HepG2 (cell line): ENCODE measurements at regions not wholly inside any gene's neighbourhood (a gene's known extent, or its start where the extent isn't known, plus 50 kb on each side); places are given as distances from the start of the nearest gene placed in this dataset.

ENCODE experiments used
- ATAC-seq: fragments of 200-7000 bp; cut with Tn5 transposase; 3 replicates; pipeline ENCODE4 v1.9.1; 2020; ENCODE audit warnings: mild to moderate bottlenecking, moderate library complexity
- BruUV-seq: library from RNA; stranded (reverse); fragments of 400-500 nt; replicated peaks from 2 replicates; lab custom pipeline; 2021; lab: Mats Ljungman, UMichigan
- CTCF ChIA-PET: fragments of 300-600 bp; formaldehyde crosslinking; extraction: SDS; loops from one replicate; lab custom pipeline; 2021; ENCODE audit warnings: low total read pairs, inconsistent platforms, low intra/inter-chr PET ratio; lab: Yijun Ruan, JAX
- POLR2A ChIA-PET: fragments of 350-600 bp; sonication (Branson Sonifier 250); formaldehyde crosslinking; loops from one replicate; lab custom pipeline; 2020; ENCODE audit warnings: antibody characterized with exemption, inconsistent platforms; lab: Yijun Ruan, JAX
- DNase-seq: peaks from one replicate; pipeline ENCODE4 v3.0.0-alpha.2; 2015; ENCODE audit warnings: low spot score
- FAIRE-seq: peaks from 3 replicates; lab custom pipeline; 2011; peaks lifted over from hg19 to GRCh38; lab: Jason Lieb, UNC
- H2AFZ ChIP-seq: one replicate; pipeline ENCODE4 v1.6.1; 2011; ENCODE audit warnings: low read length, inconsistent platforms
- H3K27ac ChIP-seq: fragments of 300-600 bp; 3 replicates; pipeline ENCODE4 v1.8.0; 2011; ENCODE audit warnings: mixed run types, mild to moderate bottlenecking, mixed read lengths, low read length, inconsistent platforms; ENCODE audit not compliant: insufficient read depth; ENCODE audit errors: extremely low read length
- H3K27me3 ChIP-seq, 2 experiments: fragments of 200-600 bp in 1 of 2; 2 replicates in 1 of 2; 3 replicates in 1 of 2; pipeline versions ENCODE4 v1.6.0 to v1.8.0; 2011; ENCODE audit warnings: low read length in 2 of 2, mild to moderate bottlenecking in 2 of 2, moderate library complexity in 2 of 2, inconsistent platforms in 1 of 2; ENCODE audit not compliant: insufficient read depth in 2 of 2, control insufficient read depth in 1 of 2
- H3K36me3 ChIP-seq, 2 experiments: fragments of 200-600 bp in 1 of 2; replicated peaks in 1 of 2; 2 replicates in 1 of 2; 3 replicates in 1 of 2; pipeline versions ENCODE4 v1.5.1 to v1.8.0; 2011; ENCODE audit warnings: low read length in 2 of 2, inconsistent platforms in 1 of 2; ENCODE audit not compliant: insufficient read depth in 2 of 2, control insufficient read depth in 1 of 2
- H3K4me1 ChIP-seq: 2 replicates; pipeline ENCODE4 v1.5.1; 2012; ENCODE audit warnings: low read length, inconsistent platforms; ENCODE audit not compliant: insufficient read depth
- H3K4me2 ChIP-seq: 2 replicates; pipeline ENCODE4 v1.6.0; 2011; ENCODE audit warnings: low read depth, low read length, inconsistent platforms
- H3K4me3 ChIP-seq, 3 experiments: fragments of 200-600 bp in 1 of 3; sonication (generic), shearing (Covaris generic) in 1 of 3; replicated peaks in 1 of 3; 2 replicates each; pipeline ENCODE4 v1.5.1; 2011 to 2016; ENCODE audit warnings: low read length in 3 of 3, inconsistent platforms in 2 of 3, low read depth in 2 of 3, mild to moderate bottlenecking in 2 of 3, control low read depth in 1 of 3, mixed read lengths in 1 of 3; ENCODE audit not compliant: insufficient read depth in 1 of 3
- H3K79me2 ChIP-seq: one replicate; pipeline ENCODE4 v1.6.1; 2011; ENCODE audit warnings: low read length, inconsistent platforms; ENCODE audit not compliant: insufficient read depth
- H3K9ac ChIP-seq: 2 replicates; pipeline ENCODE4 v1.6.0; 2011; ENCODE audit warnings: mild to moderate bottlenecking, low read depth, low read length, inconsistent platforms; ENCODE audit not compliant: insufficient read depth
- H3K9me3 ChIP-seq: 2 replicates; pipeline ENCODE4 v1.5.1; 2012; ENCODE audit warnings: mild to moderate bottlenecking, low read length
- H4K20me1 ChIP-seq: 2 replicates; pipeline ENCODE4 v1.6.0; 2011; ENCODE audit warnings: inconsistent platforms, mild to moderate bottlenecking, low read length, moderate library complexity; ENCODE audit not compliant: insufficient read depth
- CREB1 ChIP-seq, 2 experiments: fragments of 450-650 bp in 1 of 2; IDR thresholded peaks; 2 replicates each; pipeline ENCODE4 v1.6.1; 2016 to 2017; ENCODE audit warnings: control low read depth in 1 of 2, mild to moderate bottlenecking in 1 of 2, missing compliant biosample characterization in 1 of 2, missing genetic modification characterization in 1 of 2
- MAFG ChIP-seq: sonication (generic); formaldehyde crosslinking; IDR thresholded peaks from 2 replicates; pipeline ENCODE4 v1.5.1; 2020; ENCODE audit warnings: mild to moderate bottlenecking, missing genetic modification reagents
- NCOA5 ChIP-seq: sonication (generic); formaldehyde crosslinking; IDR thresholded peaks from 2 replicates; pipeline ENCODE4 v1.4.0; 2020; ENCODE audit warnings: missing genetic modification reagents
- NFE2L2 ChIP-seq: fragments of 150-350 bp; IDR thresholded peaks from 2 replicates; pipeline ENCODE4 v1.6.1; 2014; ENCODE audit warnings: low read length
- PBX3 ChIP-seq: sonication (generic); formaldehyde crosslinking; IDR thresholded peaks from 2 replicates; pipeline ENCODE4 v1.8.1; 2023; ENCODE audit warnings: missing genetic modification reagents, inconsistent platforms, borderline replicate concordance
- ZMYM3 ChIP-seq: sonication (generic); formaldehyde crosslinking; IDR thresholded peaks from 2 replicates; pipeline ENCODE4 v1.5.1; 2020; ENCODE audit warnings: mild to moderate bottlenecking, missing genetic modification reagents
- ZMYM4 ChIP-seq: sonication (generic); formaldehyde crosslinking; IDR thresholded peaks from 2 replicates; pipeline ENCODE4 v1.8.1; 2023; ENCODE audit warnings: mild to moderate bottlenecking, missing genetic modification reagents
- WGBS: methylation state at CpG from one replicate; pipeline ENCODE4 v1.1.6; 2017; ENCODE audit warnings: low lambda C conversion rate; 5-methylcytosine and 5-hydroxymethylcytosine counted together
- in situ Hi-C: cut with HindIII; loops from 2 replicates; pipeline ENCODE4 v1.10.0; 2017; ENCODE audit warnings: low pct_unique_long_range_greater_than_20kb; ENCODE audit not compliant: extremely low pct_ligation_motif_present
- intact Hi-C: fragments of 100-400 bp; cut with micrococcal nuclease; formaldehyde crosslinking; loops from one replicate; pipeline ENCODE4 v1.10.0; 2022; ENCODE audit not compliant: unreplicated experiment
- TF ChIP-seq, protein P1 (sequence below): sonication (generic); formaldehyde crosslinking; IDR thresholded peaks from 2 replicates; pipeline ENCODE4 v1.4.0; 2020; ENCODE audit warnings: missing genetic modification reagents

DNA sequence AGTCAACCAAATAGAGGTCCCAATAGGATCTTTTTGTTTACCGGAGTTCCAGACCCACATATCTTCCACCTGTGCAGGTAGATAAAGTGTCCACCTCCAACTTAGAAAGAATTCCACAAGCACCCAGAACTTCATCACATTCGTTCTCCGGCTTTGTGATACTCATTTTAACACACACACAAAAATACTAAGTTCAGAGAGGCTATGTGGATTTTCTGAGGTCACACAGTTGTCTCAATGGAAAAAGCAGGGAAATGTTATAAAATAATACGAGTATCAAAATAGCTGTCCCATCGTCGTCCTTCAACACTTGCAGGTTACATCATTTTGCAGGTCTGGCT is 137.5 kb downstream of the TMCO5A start:
- no peaks in the 10 kb centered on the region; a peak in 1 of 5 replicates for H3K27me3 ChIP-seq
- peak overlapping the region; percentile 79; the same call in 1 of the 2 replicates for H3K9ac ChIP-seq
- H3K36me3 ChIP-seq, result no peaks in the 10 kb centered on the region
- ChIA-PET CTCF (no interaction called here), POLR2A (interaction anchor here (1.0 to 2.7 kb wide), 2 partner anchors 12 to 180 kb away, joined by 5 to 29 read pairs; partner anchors contain the start of gene SPRED1)
- ATAC-seq (no peak), DNase-seq (no peak), FAIRE-seq (no peak)
- in situ Hi-C loops (loop anchor here (5.0 to 10.0 kb wide), 2 partner anchors 183 to 280 kb away; partner anchors contain the start of gene SPRED1), intact Hi-C loops (loop anchor here (1.0 kb wide), 2 partner anchors 179 to 282 kb away; no protein-coding TSS in a partner anchor)
- no peaks in the 10 kb centered on the region for H3K79me2 ChIP-seq
- peak overlapping the region; percentile 89 for H3K27ac ChIP-seq
- no peak overlapping the region for H2AFZ ChIP-seq
- 55% methylated on average over 6 of the region's 6 CpGs for WGBS
- peak overlapping the region; percentile 56 to 81 (median 62); a peak in 5 of 6 replicates for H3K4me3 ChIP-seq
- no peaks in the 10 kb centered on the region for H3K9me3 ChIP-seq
- no peaks in the 10 kb centered on the region for H4K20me1 ChIP-seq
- peak overlapping the region; percentile 87 for H3K4me2 ChIP-seq
- TF ChIP-seq MAFG (CRISPR knock-in tag), result no peak
- no peak for TF ChIP-seq NFE2L2
- TF ChIP-seq PBX3 (CRISPR knock-in tag), result no peak
- peak; percentile 26; the same call in 1 of the 2 replicates for TF ChIP-seq ZMYM3
- TF ChIP-seq NCOA5 (CRISPR knock-in tag), result no peak
- TF ChIP-seq, protein P1, sequence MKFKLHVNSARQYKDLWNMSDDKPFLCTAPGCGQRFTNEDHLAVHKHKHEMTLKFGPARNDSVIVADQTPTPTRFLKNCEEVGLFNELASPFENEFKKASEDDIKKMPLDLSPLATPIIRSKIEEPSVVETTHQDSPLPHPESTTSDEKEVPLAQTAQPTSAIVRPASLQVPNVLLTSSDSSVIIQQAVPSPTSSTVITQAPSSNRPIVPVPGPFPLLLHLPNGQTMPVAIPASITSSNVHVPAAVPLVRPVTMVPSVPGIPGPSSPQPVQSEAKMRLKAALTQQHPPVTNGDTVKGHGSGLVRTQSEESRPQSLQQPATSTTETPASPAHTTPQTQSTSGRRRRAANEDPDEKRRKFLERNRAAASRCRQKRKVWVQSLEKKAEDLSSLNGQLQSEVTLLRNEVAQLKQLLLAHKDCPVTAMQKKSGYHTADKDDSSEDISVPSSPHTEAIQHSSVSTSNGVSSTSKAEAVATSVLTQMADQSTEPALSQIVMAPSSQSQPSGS (CRISPR knock-in tag), result no peak
- no peak for TF ChIP-seq ZMYM4
- TF ChIP-seq CREB1 (IDR thresholded peaks at IDR 0.05), result 0 out of 2 replicates have a peak, but pooled peaks have one; percentile 8
- no peak for TF ChIP-seq CREB1 (CRISPR knock-in tag; IDR thresholded peaks at IDR 0.05)
- BruUV-seq, result no TSS peak
- H3K4me1 ChIP-seq, result peaks cover 15% of the 10 kb centered on the region
